Nephron (organoid): ENCODE measurements at regions not wholly inside any gene's neighbourhood (a gene's known extent, or its start where the extent isn't known, plus 50 kb on each side); places are given as distances from the start of the nearest gene placed in this dataset.

Source experiments
- H3K27ac Mint-ChIP-seq, 3 experiments: 2 replicates each; pipeline ENCODE4 v1.8.0; 2020; ENCODE audit warnings: mixed read lengths in 3 of 3, mild to moderate bottlenecking in 2 of 3, moderate library complexity in 1 of 3
- H3K27me3 Mint-ChIP-seq: 2 replicates; pipeline ENCODE4 v1.8.0; 2021; ENCODE audit warnings: low read depth, mild to moderate bottlenecking, moderate library complexity, mixed read lengths
- H3K36me3 Mint-ChIP-seq: 2 replicates; pipeline ENCODE4 v1.8.0; 2020; ENCODE audit warnings: low read depth, mixed read lengths
- H3K4me1 Mint-ChIP-seq: 2 replicates; pipeline ENCODE4 v1.8.0; 2020; ENCODE audit warnings: mixed read lengths
- H3K4me3 Mint-ChIP-seq, 3 experiments: 2 replicates each; pipeline ENCODE4 v1.8.0; 2020; ENCODE audit warnings: mild to moderate bottlenecking in 3 of 3, mixed read lengths in 3 of 3, moderate library complexity in 2 of 3
- H3K9me3 Mint-ChIP-seq: 2 replicates; pipeline ENCODE4 v1.8.0; 2020; ENCODE audit warnings: mixed read lengths
- TF ChIP-seq, protein P1 (sequence below), 3 experiments: fragments of 200-600 bp; sonication (generic); IDR thresholded peaks; one replicate each; pipeline ENCODE4 v1.5.0; 2021; ENCODE audit warnings: antibody characterized with exemption in 3 of 3; ENCODE audit not compliant: unreplicated experiment in 3 of 3

GRCh38 chr1:218226005-218226404 is 59.1 kb upstream of the RRP15 start:
- Mint-ChIP-seq H3K9me3 (no peaks in the 10 kb centered on the region), H3K4me3 (no peak overlapping the region), H3K4me1 (no peaks in the 10 kb centered on the region), H3K27me3 (peaks cover 3% of the 10 kb centered on the region), H3K27ac (no peak overlapping the region), H3K36me3 (no peaks in the 10 kb centered on the region)
- TF ChIP-seq, protein P1, sequence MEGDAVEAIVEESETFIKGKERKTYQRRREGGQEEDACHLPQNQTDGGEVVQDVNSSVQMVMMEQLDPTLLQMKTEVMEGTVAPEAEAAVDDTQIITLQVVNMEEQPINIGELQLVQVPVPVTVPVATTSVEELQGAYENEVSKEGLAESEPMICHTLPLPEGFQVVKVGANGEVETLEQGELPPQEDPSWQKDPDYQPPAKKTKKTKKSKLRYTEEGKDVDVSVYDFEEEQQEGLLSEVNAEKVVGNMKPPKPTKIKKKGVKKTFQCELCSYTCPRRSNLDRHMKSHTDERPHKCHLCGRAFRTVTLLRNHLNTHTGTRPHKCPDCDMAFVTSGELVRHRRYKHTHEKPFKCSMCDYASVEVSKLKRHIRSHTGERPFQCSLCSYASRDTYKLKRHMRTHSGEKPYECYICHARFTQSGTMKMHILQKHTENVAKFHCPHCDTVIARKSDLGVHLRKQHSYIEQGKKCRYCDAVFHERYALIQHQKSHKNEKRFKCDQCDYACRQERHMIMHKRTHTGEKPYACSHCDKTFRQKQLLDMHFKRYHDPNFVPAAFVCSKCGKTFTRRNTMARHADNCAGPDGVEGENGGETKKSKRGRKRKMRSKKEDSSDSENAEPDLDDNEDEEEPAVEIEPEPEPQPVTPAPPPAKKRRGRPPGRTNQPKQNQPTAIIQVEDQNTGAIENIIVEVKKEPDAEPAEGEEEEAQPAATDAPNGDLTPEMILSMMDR (IDR thresholded peaks at IDR 0.05; ENCODE audit: unreplicated experiment in 3 of 3), result no peak
